ENCODE measurements at regions not wholly inside any gene's neighbourhood (a gene's known extent, or its start where the extent isn't known, plus 50 kb on each side); places are given as distances from the start of the nearest gene placed in this dataset.

- Histone ChIP-seq H3K36me3 (no peaks in the 10 kb centered on the region), H3K4me1 (no peaks in the 10 kb centered on the region), H3K9me3 (replicated peaks) (peaks cover 9% of the 10 kb centered on the region), H3K27ac (replicated peaks) (no peak overlapping the region), H3K27me3 (ENCODE audit: low read depth) (peaks cover 10% of the 10 kb centered on the region), H3K4me3 (no peak overlapping the region)
- intact Hi-C loops (cut with micrococcal nuclease), result no loop called here
- no peak for DNase-seq
- TF ChIP-seq CTCF (IDR thresholded peaks at IDR 0.05; ENCODE audit: borderline replicate concordance), result no peak
Observed at GRCh38 chr3:193902607-193903511, 233.1 kb upstream of the HES1 start.

- Histone ChIP-seq H3K4me3 (no peak overlapping the region), H3K9me3 (replicated peaks) (peaks cover 15% of the 10 kb centered on the region), H3K36me3 (no peaks in the 10 kb centered on the region), H3K27ac (replicated peaks) (no peak overlapping the region), H3K27me3 (ENCODE audit: low read depth) (peaks cover 10% of the 10 kb centered on the region), H3K4me1 (no peaks in the 10 kb centered on the region)
- intact Hi-C loops (cut with micrococcal nuclease), result no loop called here
- no peak for DNase-seq
- TF ChIP-seq CTCF (IDR thresholded peaks at IDR 0.05; ENCODE audit: borderline replicate concordance), result no peak
Observed at GRCh38 chr3:193903512-193903817, 232.5 kb upstream of the HES1 start.

GRCh38 chr3:193903966-193904365 is 232.0 kb upstream of the HES1 start:
- peaks cover 19% of the 10 kb centered on the region for H3K9me3 ChIP-seq (replicated peaks)
- no peak for DNase-seq
- H3K4me1 ChIP-seq, result no peaks in the 10 kb centered on the region
- H3K4me3 ChIP-seq, result no peak overlapping the region
- H3K27ac ChIP-seq (replicated peaks), result no peak overlapping the region
- TF ChIP-seq CTCF (IDR thresholded peaks at IDR 0.05; ENCODE audit: borderline replicate concordance), result no peak
- no peaks in the 10 kb centered on the region for H3K36me3 ChIP-seq
- intact Hi-C loops (cut with micrococcal nuclease), result no loop called here
- H3K27me3 ChIP-seq (ENCODE audit: low read depth), result peaks cover 10% of the 10 kb centered on the region

GRCh38 chr3:193905541-193906396 is 230.2 kb upstream of the HES1 start:
- intact Hi-C loops (cut with micrococcal nuclease), result no loop called here
- H3K4me3 ChIP-seq, result no peak overlapping the region
- peaks cover 10% of the 10 kb centered on the region for H3K27me3 ChIP-seq (ENCODE audit: low read depth)
- H3K36me3 ChIP-seq, result no peaks in the 10 kb centered on the region
- peak overlapping the region; percentile 9 for H3K27ac ChIP-seq (replicated peaks)
- no peak for TF ChIP-seq CTCF (IDR thresholded peaks at IDR 0.05; ENCODE audit: borderline replicate concordance)
- peaks cover 1% of the 10 kb centered on the region for H3K4me1 ChIP-seq
- peak; percentile 34 for DNase-seq
- H3K9me3 ChIP-seq (replicated peaks), result peaks cover 18% of the 10 kb centered on the region

- H3K4me1 ChIP-seq, result peaks cover 10% of the 10 kb centered on the region
- peaks cover 12% of the 10 kb centered on the region for H3K9me3 ChIP-seq (replicated peaks)
- TF ChIP-seq CTCF (IDR thresholded peaks at IDR 0.05; ENCODE audit: borderline replicate concordance), result no peak
- no peak overlapping the region for H3K4me3 ChIP-seq
- intact Hi-C loops (cut with micrococcal nuclease), result no loop called here
- peaks cover 10% of the 10 kb centered on the region for H3K27me3 ChIP-seq (ENCODE audit: low read depth)
- no peaks in the 10 kb centered on the region for H3K36me3 ChIP-seq
- no peak overlapping the region for H3K27ac ChIP-seq (replicated peaks)
- no peak for DNase-seq
Observed at GRCh38 chr3:193906849-193907410, 229.0 kb upstream of the HES1 start.

Measured in left ventricle myocardium inferior (tissue), 1 donor.